ENCODE measurements at regions not wholly inside any gene's neighbourhood (a gene's known extent, or its start where the extent isn't known, plus 50 kb on each side); places are given as distances from the start of the nearest gene placed in this dataset.

GRCh38 chr5:72633041-72633445 lies 125.8 kb upstream of the ZNF366 start:
- TF ChIP-seq, protein P1, sequence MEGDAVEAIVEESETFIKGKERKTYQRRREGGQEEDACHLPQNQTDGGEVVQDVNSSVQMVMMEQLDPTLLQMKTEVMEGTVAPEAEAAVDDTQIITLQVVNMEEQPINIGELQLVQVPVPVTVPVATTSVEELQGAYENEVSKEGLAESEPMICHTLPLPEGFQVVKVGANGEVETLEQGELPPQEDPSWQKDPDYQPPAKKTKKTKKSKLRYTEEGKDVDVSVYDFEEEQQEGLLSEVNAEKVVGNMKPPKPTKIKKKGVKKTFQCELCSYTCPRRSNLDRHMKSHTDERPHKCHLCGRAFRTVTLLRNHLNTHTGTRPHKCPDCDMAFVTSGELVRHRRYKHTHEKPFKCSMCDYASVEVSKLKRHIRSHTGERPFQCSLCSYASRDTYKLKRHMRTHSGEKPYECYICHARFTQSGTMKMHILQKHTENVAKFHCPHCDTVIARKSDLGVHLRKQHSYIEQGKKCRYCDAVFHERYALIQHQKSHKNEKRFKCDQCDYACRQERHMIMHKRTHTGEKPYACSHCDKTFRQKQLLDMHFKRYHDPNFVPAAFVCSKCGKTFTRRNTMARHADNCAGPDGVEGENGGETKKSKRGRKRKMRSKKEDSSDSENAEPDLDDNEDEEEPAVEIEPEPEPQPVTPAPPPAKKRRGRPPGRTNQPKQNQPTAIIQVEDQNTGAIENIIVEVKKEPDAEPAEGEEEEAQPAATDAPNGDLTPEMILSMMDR (IDR thresholded peaks at IDR 0.05; ENCODE audit: insufficient read depth, missing control alignments), result no peak
- DNase-seq (ENCODE audit: insufficient read length, low spot score) (no peak), FAIRE-seq (no peak)

GRCh38 chr5:72630721-72631120 lies 123.5 kb upstream of the ZNF366 start:
- FAIRE-seq (no peak), DNase-seq (ENCODE audit: insufficient read length, low spot score) (no peak)

DNA sequence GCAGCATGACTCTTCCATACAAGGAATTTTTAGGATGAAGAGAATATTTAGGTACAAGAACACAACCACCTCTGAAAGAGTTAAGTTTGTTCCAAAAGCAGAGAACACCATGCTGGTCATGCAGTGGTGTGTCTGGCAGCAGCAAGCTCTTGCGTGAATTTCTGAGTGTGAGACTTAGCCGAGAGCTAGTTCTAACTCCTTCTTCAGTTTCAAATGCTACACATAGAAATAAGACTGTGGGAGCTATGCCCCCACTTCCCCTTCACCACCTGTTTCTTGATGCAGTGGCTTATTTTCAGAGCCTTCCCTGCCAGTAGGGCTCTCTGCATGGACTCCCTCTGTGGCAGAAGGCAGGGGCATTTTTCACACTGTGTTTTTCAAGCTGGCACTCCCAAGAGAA lies 122.9 kb upstream of the ZNF366 start:
- TF ChIP-seq, protein P1 (IDR thresholded peaks at IDR 0.05; ENCODE audit: insufficient read depth, missing control alignments), result no peak
- no peak for FAIRE-seq
- no peak for DNase-seq (ENCODE audit: insufficient read length, low spot score)

More at GRCh38 chr5:72630721-72631120, 123.5 kb upstream of the ZNF366 start:
- TF ChIP-seq, protein P1 (IDR thresholded peaks at IDR 0.05; ENCODE audit: insufficient read depth, missing control alignments), result no peak

GRCh38 chr5:72628771-72629371 lies 121.7 kb upstream of the ZNF366 start:
- FAIRE-seq (no peak), DNase-seq (ENCODE audit: insufficient read length, low spot score) (no peak)
- TF ChIP-seq, protein P1 (IDR thresholded peaks at IDR 0.05; ENCODE audit: insufficient read depth, missing control alignments), result no peak

DNA sequence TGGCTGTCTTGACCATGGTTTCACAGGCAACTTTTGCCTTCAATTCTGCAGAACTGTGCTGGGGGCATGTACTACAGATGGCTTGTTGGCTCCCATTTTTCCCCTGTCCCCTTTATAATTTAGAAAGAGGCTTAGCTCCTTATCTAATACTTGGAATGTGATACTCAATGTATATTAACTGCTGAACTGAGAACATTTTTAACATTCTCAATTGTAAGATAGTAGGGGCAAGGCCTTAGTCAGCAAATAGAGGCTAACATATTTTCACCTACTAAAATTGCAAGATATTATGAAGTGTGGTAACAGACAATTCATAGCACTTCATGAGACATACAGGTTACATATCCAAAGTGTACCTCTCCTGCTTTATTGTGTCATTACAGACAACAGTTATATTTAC lies 118.1 kb upstream of the ZNF366 start:
- FAIRE-seq (no peak), DNase-seq (ENCODE audit: insufficient read length, low spot score) (no peak)
- TF ChIP-seq, protein P1 (IDR thresholded peaks at IDR 0.05; ENCODE audit: insufficient read depth, missing control alignments), result no peak

GRCh38 chr5:72624641-72625236 lies 117.5 kb upstream of the ZNF366 start:
- no peak for FAIRE-seq
- TF ChIP-seq, protein P1 (IDR thresholded peaks at IDR 0.05; ENCODE audit: insufficient read depth, missing control alignments), result no peak
- DNase-seq (ENCODE audit: insufficient read length, low spot score), result no peak

DNA sequence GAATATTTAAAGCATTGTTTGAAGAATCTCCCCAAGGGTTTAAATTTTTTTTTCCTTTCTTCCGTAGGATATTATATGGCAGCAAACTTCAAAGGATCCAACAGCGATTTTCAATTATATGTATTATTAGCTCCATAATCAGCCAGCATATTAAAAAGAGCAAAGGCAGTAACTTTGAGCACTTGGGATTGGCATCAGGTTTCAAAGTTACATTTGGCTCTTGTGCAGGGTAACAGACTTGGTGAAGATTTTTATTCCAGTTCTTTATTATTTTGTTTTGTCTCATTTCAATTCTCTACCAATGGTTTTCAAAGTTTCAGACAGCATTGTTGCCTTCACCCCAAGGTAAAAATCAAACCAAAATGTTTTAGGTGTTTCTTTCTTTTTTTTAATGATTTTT lies 116.7 kb upstream of the ZNF366 start:
- TF ChIP-seq, protein P1 (IDR thresholded peaks at IDR 0.05; ENCODE audit: insufficient read depth, missing control alignments), result no peak
- FAIRE-seq, result no peak
- no peak for DNase-seq (ENCODE audit: insufficient read length, low spot score)
